Loucy (cell line): ENCODE measurements at regions not wholly inside any gene's neighbourhood (a gene's known extent, or its start where the extent isn't known, plus 50 kb on each side); places are given as distances from the start of the nearest gene placed in this dataset.

Source experiments
- H2AFZ ChIP-seq: fragments of 200-600 bp; sonication (generic); 2 replicates; pipeline ENCODE4 v1.6.0; 2016; ENCODE audit warnings: antibody characterized with exemption, mild to moderate bottlenecking, low read length, moderate library complexity
- H3F3A ChIP-seq: fragments of 200-600 bp; 2 replicates; pipeline ENCODE4 v1.6.0; 2016; ENCODE audit warnings: antibody characterized with exemption, low read depth, mild to moderate bottlenecking
- H3K27me3 ChIP-seq: fragments of 200-600 bp; sonication (generic); 2 replicates; pipeline ENCODE4 v1.6.1; 2014; ENCODE audit warnings: low read length, mild to moderate bottlenecking; ENCODE audit not compliant: insufficient read depth, poor library complexity, severe bottlenecking
- H3K36me3 ChIP-seq: fragments of 200-600 bp; sonication (generic); 2 replicates; pipeline ENCODE4 v1.6.1; 2016; ENCODE audit warnings: low read length; ENCODE audit not compliant: insufficient read depth
- H3K4me1 ChIP-seq: fragments of 200-600 bp; sonication (generic); 2 replicates; pipeline ENCODE4 v1.5.1; 2014; ENCODE audit warnings: low read length, mild to moderate bottlenecking; ENCODE audit not compliant: insufficient read depth, poor library complexity, severe bottlenecking
- H3K4me2 ChIP-seq: fragments of 200-600 bp; sonication (generic); 2 replicates; pipeline ENCODE4 v1.6.0; 2014; ENCODE audit warnings: antibody characterized with exemption, low read length, low read depth, mild to moderate bottlenecking; ENCODE audit not compliant: poor library complexity, severe bottlenecking
- H3K4me3 ChIP-seq: fragments of 200-600 bp; sonication (generic); 2 replicates; pipeline ENCODE4 v1.5.1; 2014; ENCODE audit warnings: low read length, mild to moderate bottlenecking, mixed read lengths; ENCODE audit not compliant: poor library complexity, severe bottlenecking
- H3K79me2 ChIP-seq: fragments of 200-600 bp; sonication (generic); 2 replicates; pipeline ENCODE4 v1.6.1; 2014; ENCODE audit warnings: low read length; ENCODE audit not compliant: insufficient read depth
- H3K9ac ChIP-seq: fragments of 200-600 bp; sonication (generic); 2 replicates; pipeline ENCODE4 v1.6.0; 2014; ENCODE audit warnings: mild to moderate bottlenecking, low read depth, low read length, moderate library complexity; ENCODE audit not compliant: poor library complexity, severe bottlenecking
- H3K9me2 ChIP-seq: fragments of 200-600 bp; sonication (generic); replicated peaks from 2 replicates; pipeline ENCODE4 v1.6.1; 2016; ENCODE audit warnings: low read depth, low read length, mixed read lengths
- H3K9me3 ChIP-seq: fragments of 200-600 bp; sonication (generic); 2 replicates; pipeline ENCODE4 v1.6.1; 2014; ENCODE audit warnings: mild to moderate bottlenecking, antibody characterized with exemption, low read length, low read depth; ENCODE audit not compliant: insufficient read depth
- H4K20me1 ChIP-seq: fragments of 200-600 bp; sonication (generic); 2 replicates; pipeline ENCODE4 v1.6.0; 2014; ENCODE audit warnings: antibody characterized with exemption, low read length, mild to moderate bottlenecking; ENCODE audit not compliant: insufficient read depth, poor library complexity, severe bottlenecking
- CTCF ChIP-seq: fragments of 200-600 bp; sonication (generic); conservative IDR thresholded peaks from 2 replicates; pipeline ENCODE4 v1.5.1; 2014; ENCODE audit warnings: mild to moderate bottlenecking, antibody characterized with exemption, low read length
- EZH2phosphoT487 ChIP-seq: fragments of 200-600 bp; IDR thresholded peaks from 2 replicates; pipeline ENCODE4 v1.6.1; 2018; ENCODE audit warnings: antibody characterized with exemption, mild to moderate bottlenecking, moderate library complexity, borderline replicate concordance

- TF ChIP-seq EZH2phosphoT487, result no peak
- TF ChIP-seq CTCF, result no peak
- H4K20me1 ChIP-seq, result no peaks in the 10 kb centered on the region
- no peak overlapping the region for H2AFZ ChIP-seq
Observed at GRCh38 chr7:80311313-80311712, 176.7 kb downstream of the GNAI1 start.

GRCh38 chr7:80309971-80310549 lies 175.4 kb downstream of the GNAI1 start:
- no peaks in the 10 kb centered on the region for H3K9me3 ChIP-seq
- no peak overlapping the region for H2AFZ ChIP-seq
- H3K36me3 ChIP-seq, result no peaks in the 10 kb centered on the region
- H3K4me1 ChIP-seq, result peaks cover 6% of the 10 kb centered on the region
- no peaks in the 10 kb centered on the region for H3K9me2 ChIP-seq
- H3K4me3 ChIP-seq, result no peak overlapping the region
- H3K9ac ChIP-seq, result no peak overlapping the region
- H3F3A ChIP-seq, result no peaks in the 10 kb centered on the region
- TF ChIP-seq CTCF (no peak), EZH2phosphoT487 (no peak)
- H3K4me2 ChIP-seq, result no peak overlapping the region
- H4K20me1 ChIP-seq, result no peaks in the 10 kb centered on the region
- H3K27me3 ChIP-seq, result no peaks in the 10 kb centered on the region
- H3K79me2 ChIP-seq, result no peaks in the 10 kb centered on the region

More at GRCh38 chr7:80311313-80311712, 176.7 kb downstream of the GNAI1 start:
- Histone ChIP-seq H3K4me1 (peaks cover 6% of the 10 kb centered on the region), H3K4me3 (no peak overlapping the region), H3K9me2 (no peaks in the 10 kb centered on the region), H3F3A (no peaks in the 10 kb centered on the region), H3K36me3 (no peaks in the 10 kb centered on the region), H3K79me2 (no peaks in the 10 kb centered on the region), H3K27me3 (no peaks in the 10 kb centered on the region), H3K4me2 (no peak overlapping the region), H3K9ac (no peak overlapping the region), H3K9me3 (no peaks in the 10 kb centered on the region)

GRCh38 chr7:80309377-80309776 lies 174.7 kb downstream of the GNAI1 start:
- H3K79me2 ChIP-seq, result no peaks in the 10 kb centered on the region
- H3K9me2 ChIP-seq, result no peaks in the 10 kb centered on the region
- no peak overlapping the region for H3K4me2 ChIP-seq
- no peak for TF ChIP-seq EZH2phosphoT487
- no peak for TF ChIP-seq CTCF
- no peaks in the 10 kb centered on the region for H3F3A ChIP-seq
- H4K20me1 ChIP-seq, result no peaks in the 10 kb centered on the region
- no peaks in the 10 kb centered on the region for H3K27me3 ChIP-seq
- H2AFZ ChIP-seq, result no peak overlapping the region
- H3K9me3 ChIP-seq, result no peaks in the 10 kb centered on the region
- no peak overlapping the region for H3K4me3 ChIP-seq
- no peak overlapping the region for H3K9ac ChIP-seq
- no peaks in the 10 kb centered on the region for H3K36me3 ChIP-seq
- peaks cover 6% of the 10 kb centered on the region for H3K4me1 ChIP-seq
